IMR-90 (cell line): ENCODE measurements at regions not wholly inside any gene's neighbourhood (a gene's known extent, or its start where the extent isn't known, plus 50 kb on each side); places are given as distances from the start of the nearest gene placed in this dataset.

Experiments used
- ATAC-seq: fragments of 200-7000 bp; cut with Tn5 transposase; 2 replicates; pipeline ENCODE4 v1.9.1; 2020; ENCODE audit warnings: low read depth, mild to moderate bottlenecking, moderate library complexity
- BruUV-seq: library from RNA; stranded (reverse); fragments of 400-500 nt; replicated peaks from 2 replicates; lab custom pipeline; 2021; lab: Mats Ljungman, UMichigan
- CTCF ChIA-PET: fragments of 300-600 bp; formaldehyde crosslinking; extraction: SDS; loops from one replicate; lab custom pipeline; 2021; ENCODE audit warnings: antibody characterized with exemption; lab: Yijun Ruan, JAX
- POLR2A ChIA-PET: fragments of 300-600 bp; sonication (Branson Sonifier 250); formaldehyde crosslinking; loops from one replicate; lab custom pipeline; 2022; ENCODE audit warnings: antibody characterized with exemption; ENCODE audit not compliant: unreplicated experiment; lab: Charles Lee
- DNase-seq: peaks from one replicate; pipeline ENCODE4 v3.0.0; 2013
- H2AFZ ChIP-seq: replicated peaks from 2 replicates; pipeline ENCODE3; 2013; ENCODE audit warnings: low read length, mild to moderate bottlenecking; ENCODE audit not compliant: poor library complexity
- H2AK5ac ChIP-seq: 2 replicates; pipeline ENCODE4 v1.6.1; 2013; ENCODE audit warnings: low read depth, low read length, inconsistent platforms
- H2AK9ac ChIP-seq: replicated peaks from 2 replicates; pipeline ENCODE3; 2013; ENCODE audit warnings: mild to moderate bottlenecking, low read depth, low read length, moderate library complexity; ENCODE audit not compliant: poor library complexity
- H2BK120ac ChIP-seq: 2 replicates; pipeline ENCODE4 v1.6.1; 2013; ENCODE audit warnings: low read depth, low read length, inconsistent platforms
- H2BK15ac ChIP-seq: 3 replicates; pipeline ENCODE4 v1.6.1; 2013; ENCODE audit warnings: low read depth, low read length, inconsistent platforms
- H2BK20ac ChIP-seq: 2 replicates; pipeline ENCODE4 v1.6.1; 2013; ENCODE audit warnings: low read depth, mild to moderate bottlenecking, inconsistent platforms, low read length, moderate library complexity
- H2BK5ac ChIP-seq: 2 replicates; pipeline ENCODE4 v1.6.1; 2013; ENCODE audit warnings: mild to moderate bottlenecking, low read depth, low read length, inconsistent platforms; ENCODE audit not compliant: poor library complexity, severe bottlenecking
- H3K14ac ChIP-seq: replicated peaks from 2 replicates; pipeline ENCODE4 v1.6.1; 2013; ENCODE audit warnings: low read depth, low read length, inconsistent platforms
- H3K18ac ChIP-seq: 2 replicates; pipeline ENCODE4 v1.6.1; 2013; ENCODE audit warnings: low read depth, low read length, control low read depth
- H3K23ac ChIP-seq: 2 replicates; pipeline ENCODE4 v1.6.1; 2013; ENCODE audit warnings: low read depth, low read length, inconsistent platforms
- H3K27ac ChIP-seq: 2 replicates; pipeline ENCODE4 v1.5.1; 2013; ENCODE audit warnings: mild to moderate bottlenecking, control low read depth, low read length; ENCODE audit not compliant: insufficient read depth
- H3K27me3 ChIP-seq: 2 replicates; pipeline ENCODE4 v1.6.1; 2013; ENCODE audit warnings: low read length; ENCODE audit not compliant: control insufficient read depth, insufficient read depth
- H3K36me3 ChIP-seq: 2 replicates; pipeline ENCODE4 v1.6.1; 2013; ENCODE audit warnings: low read length, mixed read lengths; ENCODE audit not compliant: control insufficient read depth, insufficient read depth
- H3K4ac ChIP-seq: 2 replicates; pipeline ENCODE4 v1.6.1; 2013; ENCODE audit warnings: low read depth, low read length, inconsistent platforms
- H3K4me1 ChIP-seq: 2 replicates; pipeline ENCODE4 v1.6.1; 2013; ENCODE audit warnings: low read length, mixed read lengths; ENCODE audit not compliant: control insufficient read depth, insufficient read depth
- H3K4me2 ChIP-seq: 2 replicates; pipeline ENCODE4 v1.6.1; 2013; ENCODE audit warnings: low read depth, mild to moderate bottlenecking, control low read depth, low read length, moderate library complexity
- H3K4me3 ChIP-seq: 2 replicates; pipeline ENCODE4 v1.5.1; 2013; ENCODE audit warnings: low read depth, mild to moderate bottlenecking, control low read depth, low read length, moderate library complexity; ENCODE audit not compliant: insufficient read depth
- H3K56ac ChIP-seq: 2 replicates; pipeline ENCODE4 v1.6.1; 2013; ENCODE audit warnings: low read length, inconsistent platforms; ENCODE audit not compliant: insufficient read depth; ENCODE audit errors: extremely low read depth
- H3K79me1 ChIP-seq, 2 experiments: 2 replicates each; pipeline ENCODE4 v1.6.1; 2013; ENCODE audit warnings: low read length in 2 of 2, inconsistent platforms in 1 of 2, low read depth in 1 of 2
- H3K9ac ChIP-seq: 2 replicates; pipeline ENCODE4 v1.6.1; 2013; ENCODE audit warnings: low read depth, low read length, control low read depth
- H3K9me1 ChIP-seq: 2 replicates; pipeline ENCODE4 v1.6.1; 2013; ENCODE audit warnings: low read length, inconsistent platforms; ENCODE audit not compliant: insufficient read depth
- H3K9me3 ChIP-seq: 2 replicates; pipeline ENCODE4 v1.6.1; 2013; ENCODE audit warnings: low read length; ENCODE audit not compliant: control insufficient read depth, insufficient read depth
- H4K20me1 ChIP-seq: 2 replicates; pipeline ENCODE4 v1.6.1; 2013; ENCODE audit warnings: low read length, inconsistent platforms; ENCODE audit not compliant: insufficient read depth
- H4K5ac ChIP-seq: 2 replicates; pipeline ENCODE4 v1.6.1; 2013; ENCODE audit warnings: mild to moderate bottlenecking, low read depth, low read length, control low read depth
- H4K8ac ChIP-seq, 2 experiments: 2 replicates each; pipeline ENCODE4 v1.6.1; 2013; ENCODE audit warnings: low read depth in 2 of 2, low read length in 2 of 2, control low read depth in 1 of 2, inconsistent platforms in 1 of 2
- H4K91ac ChIP-seq: 2 replicates; pipeline ENCODE4 v1.6.1; 2013; ENCODE audit warnings: low read depth, low read length, inconsistent platforms; ENCODE audit not compliant: insufficient read depth
- BHLHE40 ChIP-seq: fragments of 150-350 bp; IDR thresholded peaks from 2 replicates; pipeline ENCODE4 v1.6.1; 2016; ENCODE audit warnings: mild to moderate bottlenecking, low read depth, low read length
- CEBPB ChIP-seq: IDR thresholded peaks from 2 replicates; pipeline ENCODE4 v1.6.1; 2012; ENCODE audit warnings: low read depth, low read length, improper control_type of control experiment
- CHD1 ChIP-seq: IDR thresholded peaks from 2 replicates; pipeline ENCODE4 v1.6.1; 2012; ENCODE audit warnings: low read depth, low read length, improper control_type of control experiment
- ELK1 ChIP-seq: fragments of 150-350 bp; IDR thresholded peaks from 2 replicates; pipeline ENCODE4 v1.6.1; 2016; ENCODE audit warnings: low read depth, mild to moderate bottlenecking, low read length, moderate library complexity, borderline replicate concordance
- FOS ChIP-seq: fragments of 150-350 bp; IDR thresholded peaks from 2 replicates; pipeline ENCODE4 v1.6.1; 2016; ENCODE audit warnings: low read depth, low read length
- MAFK ChIP-seq: IDR thresholded peaks from 2 replicates; pipeline ENCODE4 v1.6.1; 2012; ENCODE audit warnings: low read depth, low read length, improper control_type of control experiment
- MAZ ChIP-seq: IDR thresholded peaks from 2 replicates; pipeline ENCODE4 v1.6.1; 2012; ENCODE audit warnings: low read depth, mild to moderate bottlenecking, low read length, improper control_type of control experiment, moderate library complexity, borderline replicate concordance
- MXI1 ChIP-seq: IDR thresholded peaks from 2 replicates; pipeline ENCODE4 v1.6.1; 2012; ENCODE audit warnings: low read depth, mild to moderate bottlenecking, low read length, moderate library complexity, borderline replicate concordance
- NFE2L2 ChIP-seq: fragments of 150-350 bp; IDR thresholded peaks from 2 replicates; pipeline ENCODE4 v1.6.1; 2016; ENCODE audit warnings: low read depth, mild to moderate bottlenecking, low read length
- POLR2A ChIP-seq: IDR thresholded peaks from 2 replicates; pipeline ENCODE4 v1.6.1; 2012; ENCODE audit warnings: mild to moderate bottlenecking, low read depth, low read length
- RAD21 ChIP-seq: IDR thresholded peaks from 2 replicates; pipeline ENCODE4 v1.6.1; 2012; ENCODE audit warnings: low read length, improper control_type of control experiment
- RCOR1 ChIP-seq: IDR thresholded peaks from 2 replicates; pipeline ENCODE4 v1.6.1; 2012; ENCODE audit warnings: mild to moderate bottlenecking, low read length, improper control_type of control experiment; ENCODE audit not compliant: insufficient replicate concordance
- RFX5 ChIP-seq: IDR thresholded peaks from 2 replicates; pipeline ENCODE4 v1.8.0; 2012; ENCODE audit warnings: low read depth, mild to moderate bottlenecking, low read length, moderate library complexity
- SMC3 ChIP-seq: fragments of 150-350 bp; IDR thresholded peaks from 2 replicates; pipeline ENCODE4 v1.6.1; 2016; ENCODE audit warnings: low read depth, mild to moderate bottlenecking, antibody characterized with exemption, low read length, moderate library complexity
- WGBS, 2 experiments: methylation state at CpG; one replicate each; pipeline versions ENCODE4 v1.1.5 to v1.1.7; 2013; ENCODE audit warnings: missing lambda C conversion rate in 2 of 2; ENCODE audit not compliant: insufficient read length in 1 of 2; ENCODE audit errors: extremely low coverage in 2 of 2; 5-methylcytosine and 5-hydroxymethylcytosine counted together
- dilution Hi-C: fragments of 300-500 bp; cut with HindIII; formaldehyde crosslinking; loops from one replicate; pipeline ENCODE4 v1.14.3; 2018; ENCODE audit warnings: low sequenced_read_pairs; ENCODE audit not compliant: unreplicated experiment
- in situ Hi-C: fragments of 300-500 bp; cut with MboI; formaldehyde crosslinking; loops from 3 replicates; pipeline ENCODE4 v1.14.3; 2019; ENCODE audit warnings: low sequenced_read_pairs, inconsistent platforms, mixed read lengths
- intact Hi-C: fragments of 100-400 bp; cut with micrococcal nuclease; formaldehyde crosslinking; loops from 2 replicates; pipeline ENCODE4 v1.10.0; 2022
- TF ChIP-seq, protein P1 (sequence below): conservative IDR thresholded peaks from 2 replicates; pipeline ENCODE4 v1.5.1; 2012; ENCODE audit warnings: mild to moderate bottlenecking, low read depth, low read length, improper control_type of control experiment
- TF ChIP-seq, protein P2 (sequence below): fragments of 150-350 bp; IDR thresholded peaks from 2 replicates; pipeline ENCODE4 v1.6.1; 2017; ENCODE audit warnings: mild to moderate bottlenecking, antibody characterized with exemption, low read length, low read depth

DNA sequence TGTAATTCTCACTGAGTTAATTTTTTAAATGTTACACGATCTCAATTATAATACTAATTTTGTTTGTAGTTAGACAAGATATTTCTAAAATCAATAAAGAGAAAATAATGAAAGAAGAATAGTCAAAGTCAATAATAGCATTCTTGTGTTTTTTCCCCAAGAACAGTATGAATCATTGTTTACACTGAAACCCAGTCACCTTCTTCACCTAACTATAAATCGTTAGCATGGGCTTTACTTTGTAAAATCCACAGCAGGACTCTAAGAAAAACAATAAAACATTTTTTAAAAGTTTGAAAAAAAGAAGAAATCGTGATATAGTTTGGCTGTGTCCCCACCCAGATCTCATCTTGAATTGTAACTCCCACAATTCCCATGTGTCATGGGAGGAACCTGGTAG lies 234.6 kb upstream of the LYPLAL1 start:
- H4K8ac ChIP-seq, result no peak overlapping the region
- BruUV-seq, result no TSS peak
- POLR2A ChIA-PET, result no interaction called here
- H3K79me1 ChIP-seq, result no peaks in the 10 kb centered on the region
- no peak overlapping the region for H3K23ac ChIP-seq
- no peak overlapping the region for H2BK20ac ChIP-seq
- H4K20me1 ChIP-seq, result no peaks in the 10 kb centered on the region
- DNase-seq (no peak), ATAC-seq (no peak)
- H3K18ac ChIP-seq, result no peak overlapping the region
- H2BK120ac ChIP-seq, result no peak overlapping the region
- no peaks in the 10 kb centered on the region for H3K36me3 ChIP-seq
- CTCF ChIA-PET, result interaction anchor here (0.6 kb wide), 1 partner anchor 28 kb away, joined by 3 read pairs; no protein-coding TSS in a partner anchor
- H3K9ac ChIP-seq, result no peak overlapping the region
- H3K9me1 ChIP-seq, result no peaks in the 10 kb centered on the region
- no peak overlapping the region for H4K5ac ChIP-seq
- no peak overlapping the region for H3K4me3 ChIP-seq
- H2BK5ac ChIP-seq, result no peak overlapping the region
- no peak for TF ChIP-seq BHLHE40
- TF ChIP-seq, protein P1, sequence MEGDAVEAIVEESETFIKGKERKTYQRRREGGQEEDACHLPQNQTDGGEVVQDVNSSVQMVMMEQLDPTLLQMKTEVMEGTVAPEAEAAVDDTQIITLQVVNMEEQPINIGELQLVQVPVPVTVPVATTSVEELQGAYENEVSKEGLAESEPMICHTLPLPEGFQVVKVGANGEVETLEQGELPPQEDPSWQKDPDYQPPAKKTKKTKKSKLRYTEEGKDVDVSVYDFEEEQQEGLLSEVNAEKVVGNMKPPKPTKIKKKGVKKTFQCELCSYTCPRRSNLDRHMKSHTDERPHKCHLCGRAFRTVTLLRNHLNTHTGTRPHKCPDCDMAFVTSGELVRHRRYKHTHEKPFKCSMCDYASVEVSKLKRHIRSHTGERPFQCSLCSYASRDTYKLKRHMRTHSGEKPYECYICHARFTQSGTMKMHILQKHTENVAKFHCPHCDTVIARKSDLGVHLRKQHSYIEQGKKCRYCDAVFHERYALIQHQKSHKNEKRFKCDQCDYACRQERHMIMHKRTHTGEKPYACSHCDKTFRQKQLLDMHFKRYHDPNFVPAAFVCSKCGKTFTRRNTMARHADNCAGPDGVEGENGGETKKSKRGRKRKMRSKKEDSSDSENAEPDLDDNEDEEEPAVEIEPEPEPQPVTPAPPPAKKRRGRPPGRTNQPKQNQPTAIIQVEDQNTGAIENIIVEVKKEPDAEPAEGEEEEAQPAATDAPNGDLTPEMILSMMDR, result no peak
- TF ChIP-seq FOS, result no peak
- TF ChIP-seq, protein P2, sequence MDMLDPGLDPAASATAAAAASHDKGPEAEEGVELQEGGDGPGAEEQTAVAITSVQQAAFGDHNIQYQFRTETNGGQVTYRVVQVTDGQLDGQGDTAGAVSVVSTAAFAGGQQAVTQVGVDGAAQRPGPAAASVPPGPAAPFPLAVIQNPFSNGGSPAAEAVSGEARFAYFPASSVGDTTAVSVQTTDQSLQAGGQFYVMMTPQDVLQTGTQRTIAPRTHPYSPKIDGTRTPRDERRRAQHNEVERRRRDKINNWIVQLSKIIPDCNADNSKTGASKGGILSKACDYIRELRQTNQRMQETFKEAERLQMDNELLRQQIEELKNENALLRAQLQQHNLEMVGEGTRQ, result no peak
- no peak for TF ChIP-seq SMC3
- TF ChIP-seq MXI1, result no peak
- no peak for TF ChIP-seq CEBPB
- TF ChIP-seq RAD21, result no peak
- no peak for TF ChIP-seq CHD1
- no peak for TF ChIP-seq MAZ
- no peak for TF ChIP-seq ELK1
- no peak for TF ChIP-seq NFE2L2
- no peak for TF ChIP-seq MAFK
- no peak for TF ChIP-seq RCOR1
- no peak for TF ChIP-seq RFX5
- TF ChIP-seq POLR2A, result no peak
- dilution Hi-C loops, result no loop called here
- no peak overlapping the region for H3K14ac ChIP-seq
- H3K56ac ChIP-seq, result no peak overlapping the region
- no peak overlapping the region for H4K91ac ChIP-seq
- in situ Hi-C loops, result no loop called here
- H2AK5ac ChIP-seq, result no peak overlapping the region
- H2AK9ac ChIP-seq, result no peak overlapping the region
- intact Hi-C loops, result no loop called here
- H3K4me2 ChIP-seq, result no peak overlapping the region
- H2BK15ac ChIP-seq, result no peak overlapping the region
- no peak overlapping the region for H2AFZ ChIP-seq
- H3K4ac ChIP-seq, result no peak overlapping the region
- H3K27me3 ChIP-seq, result no peaks in the 10 kb centered on the region
- no peaks in the 10 kb centered on the region for H3K4me1 ChIP-seq
- no CpG with 5 or more reads among the region's 3 CpGs for WGBS, 2 experiments
- H3K9me3 ChIP-seq, result peaks cover 4% of the 10 kb centered on the region
- H3K27ac ChIP-seq, result no peak overlapping the region
